Anterior cingulate cortex (tissue), 58 donors: ENCODE measurements at regions not wholly inside any gene's neighbourhood (a gene's known extent, or its start where the extent isn't known, plus 50 kb on each side); places are given as distances from the start of the nearest gene placed in this dataset.
"Not testable (repeated sequence)": the region's sequence is repeated elsewhere in the genome, so short reads cannot be mapped to it uniquely, and the experiment has no call there.

Experiments
- DNase-seq, 58 donors: peaks; one replicate each; lab custom pipeline; 2025; lab: John Stamatoyannopoulos, UW

DNA sequence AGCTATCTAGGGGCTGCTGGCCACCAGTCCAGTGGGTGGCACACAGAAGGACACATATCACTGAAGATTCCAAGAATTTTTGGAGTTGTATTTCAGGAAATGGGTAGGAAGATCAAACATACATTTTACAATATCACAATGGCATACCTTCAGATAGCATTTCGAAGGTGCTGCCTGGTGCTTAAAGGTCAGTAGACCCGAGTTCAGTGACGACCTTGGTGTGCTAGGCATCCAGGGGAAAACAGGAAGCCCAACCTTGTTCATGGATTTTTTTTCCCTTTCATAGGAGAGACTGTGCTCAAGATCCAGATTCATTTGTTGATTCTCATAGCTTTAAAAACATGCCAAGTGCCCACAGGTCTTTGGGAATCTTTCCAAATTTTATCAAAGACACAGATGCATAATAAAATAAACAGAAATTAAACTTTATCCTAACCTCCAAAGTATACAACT lies 51.0 kb upstream of the RCBTB2 start:
- DNase-seq = no peak

DNA sequence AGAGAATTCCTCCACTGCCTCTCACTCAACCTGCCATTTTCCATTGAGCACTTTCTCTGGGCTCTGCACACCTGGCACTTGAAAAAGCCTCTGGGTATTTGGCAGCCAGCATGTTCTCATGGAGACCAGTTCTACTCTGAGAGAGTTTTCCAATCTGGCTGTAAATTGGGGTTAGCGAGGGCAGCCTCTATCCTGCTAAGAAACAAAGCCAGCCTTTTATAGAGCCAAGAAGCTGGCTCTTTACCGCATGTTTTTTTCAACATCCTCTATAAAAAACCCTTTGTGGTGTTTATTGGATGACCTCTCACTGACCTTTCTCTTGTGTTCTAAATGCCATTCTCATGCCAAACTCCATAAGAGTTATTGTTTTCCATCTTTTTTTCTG lies 52.6 kb upstream of the RCBTB2 start:
- peak in 45 of 58 donors; percentile 13 to 92 (median 49) for DNase-seq

DNA sequence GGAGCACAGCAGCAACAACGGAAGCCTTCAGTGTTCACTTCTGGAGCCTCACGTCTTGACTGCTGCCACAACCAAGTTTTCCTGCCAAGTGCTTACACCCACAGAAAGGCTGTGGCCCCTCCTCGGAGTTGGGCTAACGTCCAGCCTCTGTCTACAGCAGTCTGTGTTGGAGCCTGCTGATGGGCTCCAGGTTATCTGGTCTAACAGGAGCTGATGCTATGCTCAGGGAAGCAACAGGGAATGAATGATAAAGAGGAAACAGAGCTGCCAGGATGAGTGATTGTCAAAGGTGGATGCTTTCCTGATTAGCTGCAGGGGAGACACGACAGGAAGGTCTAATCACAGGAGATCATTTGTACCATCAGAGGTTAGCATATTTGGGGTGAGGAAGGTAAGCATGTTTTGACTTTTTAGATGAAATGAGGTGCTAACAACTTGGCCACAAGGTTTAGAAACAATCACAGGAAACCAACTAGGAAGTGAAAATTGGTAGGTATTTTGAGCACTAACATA lies 53.8 kb upstream of the RCBTB2 start:
- peak in 26 of 58 donors; percentile 5 to 68 (median 27) for DNase-seq

DNA sequence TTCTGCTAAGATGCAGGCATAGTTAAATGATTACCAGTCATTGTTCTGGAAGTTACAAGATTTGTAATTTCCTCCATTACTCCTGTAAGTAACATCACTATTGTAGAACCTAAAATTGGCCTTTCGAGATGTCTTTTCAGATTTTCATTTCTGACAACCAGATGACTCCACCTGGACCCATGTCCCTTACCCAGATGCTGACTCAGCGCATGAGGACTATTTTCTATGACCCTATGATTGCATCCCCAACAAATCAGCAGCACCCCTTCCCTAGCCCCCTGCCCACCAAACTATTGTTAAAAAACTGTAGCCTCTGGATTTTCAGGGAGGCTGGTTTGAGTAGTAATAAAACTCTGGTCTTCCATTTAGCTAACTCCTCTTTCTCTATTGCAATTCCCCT lies 55.2 kb upstream of the RCBTB2 start:
- DNase-seq = no peak

DNA sequence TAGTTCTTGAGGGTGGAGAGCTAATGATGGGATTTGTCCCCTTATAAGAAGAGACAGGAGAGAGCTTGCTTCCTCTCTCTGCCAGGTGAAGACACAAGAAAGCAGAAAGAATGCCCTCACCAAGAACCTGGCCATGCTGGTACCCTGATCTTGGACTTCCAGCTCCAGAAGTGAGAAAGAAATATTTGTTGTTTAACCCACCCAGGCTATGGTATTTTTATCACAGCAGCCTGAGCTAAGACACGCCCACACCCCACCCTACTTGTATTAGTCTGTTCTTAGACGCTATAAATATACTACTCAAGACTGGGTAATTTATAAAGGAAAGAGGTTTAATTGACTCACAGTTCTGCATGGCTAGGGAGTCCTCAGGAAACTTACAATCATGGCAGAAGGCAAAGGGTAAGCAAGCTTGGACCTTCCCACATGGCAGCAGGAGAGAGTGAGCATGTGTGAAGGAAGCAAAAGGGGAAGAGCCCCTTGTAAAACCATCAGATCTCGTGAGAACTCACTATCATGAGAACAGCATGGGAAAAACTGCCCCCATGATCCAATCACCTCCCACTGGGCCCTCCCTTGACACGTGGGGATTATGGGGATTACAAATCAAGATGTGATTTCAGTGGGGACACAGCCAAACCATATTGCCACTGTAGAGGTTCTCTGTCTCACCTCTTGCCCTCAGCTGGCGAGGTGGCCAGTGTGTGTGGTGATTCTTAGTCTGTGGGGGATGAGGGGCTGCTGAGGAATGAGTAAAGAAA lies 57.4 kb upstream of the RCBTB2 start:
- DNase-seq = no peak

DNA sequence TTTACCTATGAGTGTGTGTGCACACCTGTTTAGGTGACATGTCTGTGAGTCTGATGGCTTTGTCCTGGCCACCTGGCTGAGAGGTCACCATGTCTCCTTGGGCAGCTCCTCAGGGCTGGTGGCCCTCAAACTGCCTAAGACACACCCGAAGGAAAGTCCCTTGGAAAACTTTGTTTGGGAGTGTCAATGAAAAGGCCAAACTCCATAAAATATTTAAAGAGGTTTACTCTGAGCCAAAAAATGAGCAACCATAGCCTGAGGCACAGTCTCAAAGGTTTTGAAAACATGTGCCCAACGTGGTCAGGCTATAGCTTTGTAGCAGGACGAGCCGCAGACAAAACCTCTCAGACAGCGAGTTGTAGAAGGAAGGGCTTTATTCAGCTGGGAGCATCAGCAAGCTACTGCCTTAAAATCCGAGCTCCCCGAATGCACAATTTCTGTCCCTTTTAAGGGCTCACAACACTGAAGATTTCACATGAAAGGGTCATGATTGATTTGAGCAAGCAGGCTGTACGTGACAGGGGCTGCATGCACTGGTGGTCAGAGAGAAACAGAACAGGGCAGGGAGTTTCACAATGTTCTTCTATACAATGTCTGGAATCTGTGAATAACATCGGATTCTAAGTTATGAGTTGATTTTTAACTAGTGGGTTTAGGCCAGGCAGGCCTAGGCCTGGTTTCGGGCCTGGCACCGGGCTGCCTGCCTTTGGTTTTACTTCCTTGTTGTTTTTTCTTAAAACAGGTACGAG lies 58.4 kb upstream of the RCBTB2 start:
- not testable (repeated sequence) for DNase-seq

DNA sequence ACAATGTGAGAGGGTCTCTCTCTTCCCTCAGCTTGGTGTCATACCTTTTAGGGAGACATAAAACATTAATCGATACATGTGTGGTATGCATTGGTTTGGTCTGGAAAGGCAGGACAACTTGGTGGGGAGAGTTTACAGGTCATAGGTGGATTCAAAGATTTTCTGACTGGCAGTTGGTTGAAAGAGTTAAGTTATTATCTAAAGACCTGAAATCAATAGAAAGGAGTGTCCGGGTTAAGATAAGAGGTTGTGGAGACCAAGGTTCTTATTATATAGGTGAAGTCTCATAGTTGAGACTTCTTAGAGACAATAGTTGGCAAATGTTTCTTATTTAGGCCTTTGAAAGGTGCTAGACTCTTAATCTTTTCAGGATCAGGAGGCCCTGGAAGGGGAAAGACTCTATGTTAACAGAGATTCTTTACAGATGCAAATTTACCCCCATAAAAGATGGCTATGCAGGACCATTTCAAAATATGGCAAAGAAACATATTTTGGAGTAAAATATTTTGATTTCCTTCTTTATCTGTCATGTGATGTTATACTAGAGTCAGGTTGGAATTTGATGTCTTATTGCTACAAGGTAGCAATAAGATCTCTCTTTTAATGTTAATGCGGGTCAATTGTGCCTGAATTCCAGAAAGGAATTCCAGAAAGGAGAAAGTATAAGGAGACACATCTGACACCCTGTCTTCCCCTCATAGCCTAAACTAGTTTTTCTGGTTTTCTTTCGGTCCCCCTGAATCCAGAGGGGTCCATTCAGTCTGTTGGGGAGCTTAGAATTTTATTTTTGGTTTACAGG lies 59.2 kb upstream of the RCBTB2 start:
- DNase-seq = no peak

DNA sequence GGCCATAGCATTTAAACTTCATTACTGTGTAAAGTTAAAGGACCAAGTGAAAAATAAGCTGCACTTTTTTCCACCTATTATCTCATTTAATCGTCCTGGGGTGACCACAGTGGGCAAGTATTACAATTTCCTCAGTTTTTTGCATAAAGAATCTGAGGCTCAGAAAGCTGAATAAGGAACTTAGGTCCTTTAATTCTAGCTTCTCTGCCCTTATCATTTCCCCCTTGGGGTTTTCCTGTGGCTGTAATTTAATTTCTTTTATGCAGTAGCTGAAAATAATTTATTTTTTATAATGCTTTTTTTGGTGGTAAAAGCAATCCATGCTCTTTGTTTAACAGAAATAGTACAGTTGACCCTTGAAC lies 59.8 kb upstream of the RCBTB2 start:
- no peak for DNase-seq

DNA sequence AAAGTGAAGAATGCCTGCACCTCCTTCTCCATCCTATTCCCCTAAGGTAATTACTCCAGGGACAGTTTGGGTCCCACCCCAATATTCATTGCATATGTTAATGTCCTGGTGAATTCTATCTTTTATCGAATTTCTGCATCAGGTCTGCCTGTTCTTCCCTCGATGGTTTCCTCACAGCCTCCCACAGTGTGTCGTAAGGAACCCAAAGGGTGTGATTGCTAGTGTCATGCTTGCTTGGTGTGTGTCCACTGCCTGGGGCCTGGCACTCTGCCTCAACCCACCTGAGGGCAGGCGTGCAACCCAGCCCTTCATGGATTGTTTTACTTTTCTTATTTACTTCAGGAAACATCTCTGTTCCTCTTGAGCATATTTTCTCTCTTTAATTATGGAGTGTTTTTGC lies 60.2 kb upstream of the CYSLTR2 start:
- no peak for DNase-seq

DNA sequence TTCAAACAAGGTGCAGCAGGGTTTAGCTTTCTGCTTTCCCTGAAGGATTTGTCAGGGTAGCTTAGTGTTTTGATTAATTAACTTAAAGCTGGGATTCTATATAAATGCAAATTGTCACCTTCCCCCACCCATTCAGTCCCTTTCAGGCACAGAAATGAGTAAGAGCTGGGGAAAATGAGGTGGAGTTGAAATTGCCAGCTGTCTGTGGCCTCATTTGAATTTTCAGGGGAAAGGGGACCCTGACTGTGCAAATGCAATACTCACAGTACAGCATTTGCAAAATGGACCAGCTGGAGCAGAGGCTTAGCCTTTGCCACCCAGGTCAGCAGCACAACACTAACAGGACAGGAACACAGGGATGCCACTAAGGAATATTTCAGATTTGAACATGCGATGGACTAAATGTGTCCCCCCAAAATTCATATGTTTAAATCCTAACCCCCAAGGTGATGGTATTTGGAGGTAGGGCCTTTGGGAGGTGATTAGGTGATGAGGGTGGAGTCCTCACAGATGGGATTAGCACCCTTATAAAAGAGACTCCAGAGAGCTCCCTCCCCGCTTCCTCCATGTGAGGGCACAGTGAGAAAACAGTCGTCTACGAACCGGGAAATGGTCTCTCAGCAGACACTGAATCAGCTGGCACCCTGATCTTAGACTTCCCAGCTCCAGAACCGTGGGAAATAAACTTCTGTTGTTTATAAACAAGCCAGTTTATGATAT lies 59.5 kb upstream of the CYSLTR2 start:
- no peak for DNase-seq

DNA sequence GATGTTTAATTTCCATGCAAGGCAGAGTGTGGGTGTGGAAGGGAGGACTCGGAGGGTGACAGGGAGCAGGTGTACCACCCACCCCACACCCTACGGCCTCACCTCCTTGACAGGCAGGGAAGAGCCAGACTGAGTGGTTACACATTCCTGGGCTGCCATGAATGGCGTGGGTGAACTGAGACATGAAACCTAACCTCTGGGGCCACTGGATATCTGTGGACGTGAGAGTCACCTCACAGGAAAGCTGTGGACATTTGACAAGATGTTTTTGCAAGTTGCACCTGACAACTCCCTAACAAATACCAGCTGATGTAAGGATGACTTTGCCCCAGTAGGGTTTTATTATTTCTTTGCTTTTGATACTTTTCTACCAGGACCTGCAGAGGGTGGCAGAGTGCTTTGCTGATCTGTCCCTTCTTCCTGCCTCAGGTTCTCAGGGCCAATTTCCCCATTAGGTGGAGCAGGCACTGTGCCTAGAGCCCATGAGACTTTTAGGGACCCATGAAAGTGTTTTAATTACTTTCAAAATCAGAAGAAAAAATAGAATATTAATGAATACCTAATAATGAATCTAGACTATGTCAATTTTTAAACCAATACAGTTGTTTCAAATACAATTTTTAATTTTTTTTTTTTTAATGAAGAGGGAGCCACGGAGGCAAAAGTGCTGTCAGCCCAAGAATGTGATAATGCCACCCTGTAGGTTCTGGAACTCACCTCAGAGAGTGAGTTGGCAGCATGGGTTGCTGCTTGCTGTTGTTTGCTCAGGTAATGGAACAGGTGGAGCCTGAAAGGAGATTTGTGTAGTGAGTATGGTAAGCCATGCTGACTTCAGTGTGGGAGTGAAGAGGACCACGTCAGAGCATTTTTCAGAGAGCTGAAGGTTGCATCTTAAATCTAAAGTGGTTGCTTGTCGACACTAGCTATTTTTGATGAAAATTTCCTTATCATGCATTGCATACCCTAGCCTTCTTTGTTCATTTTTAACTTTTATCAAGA lies 58.0 kb upstream of the CYSLTR2 start:
- peak in 35 of 58 donors; percentile 3 to 60 (median 23) for DNase-seq

DNA sequence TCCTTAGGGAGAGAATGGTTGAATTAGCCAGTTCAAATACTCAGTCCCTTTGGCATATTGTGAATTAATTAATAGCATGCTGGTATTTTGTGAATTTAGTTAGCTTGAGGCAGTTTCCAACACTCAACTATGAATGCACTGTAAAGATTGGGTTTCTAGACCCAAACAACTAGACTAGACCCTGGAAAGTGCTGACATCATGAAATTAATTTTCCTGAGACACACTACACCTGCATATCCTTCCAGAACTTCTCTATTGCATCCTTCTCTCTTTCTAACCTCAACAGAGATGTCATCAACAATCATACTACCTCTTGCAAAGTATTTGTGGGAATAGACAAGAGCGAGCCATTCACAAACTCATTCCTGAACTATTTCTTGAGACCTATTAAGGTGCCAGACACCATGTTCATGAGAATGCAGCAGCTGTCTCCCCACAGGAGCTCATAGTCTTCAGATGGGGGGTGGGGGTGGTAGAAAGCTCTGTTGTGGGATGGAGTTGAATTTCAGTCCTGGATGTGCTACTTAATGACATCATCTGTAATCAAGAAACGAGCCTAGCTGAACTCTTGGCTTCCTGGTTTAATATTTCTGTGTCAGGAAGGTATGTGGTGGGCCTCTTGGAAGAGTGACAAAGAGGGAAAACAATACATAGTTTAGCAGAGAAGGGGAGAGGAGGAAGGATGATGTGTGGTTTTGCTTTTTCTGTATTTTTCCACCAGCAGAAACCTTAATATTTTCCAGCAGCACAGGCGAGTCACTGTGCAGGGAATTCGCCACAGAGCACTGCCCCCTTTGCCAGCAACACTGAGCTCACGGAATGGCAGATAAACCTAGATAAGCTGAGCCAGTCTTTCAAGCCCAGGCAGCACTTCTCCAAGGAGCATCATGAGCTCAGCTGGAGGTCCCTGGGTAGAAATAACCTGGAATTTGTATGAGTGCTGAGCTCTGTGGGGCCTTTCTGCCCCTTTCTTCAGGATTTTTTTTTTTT lies 53.1 kb upstream of the CYSLTR2 start:
- no peak for DNase-seq

DNA sequence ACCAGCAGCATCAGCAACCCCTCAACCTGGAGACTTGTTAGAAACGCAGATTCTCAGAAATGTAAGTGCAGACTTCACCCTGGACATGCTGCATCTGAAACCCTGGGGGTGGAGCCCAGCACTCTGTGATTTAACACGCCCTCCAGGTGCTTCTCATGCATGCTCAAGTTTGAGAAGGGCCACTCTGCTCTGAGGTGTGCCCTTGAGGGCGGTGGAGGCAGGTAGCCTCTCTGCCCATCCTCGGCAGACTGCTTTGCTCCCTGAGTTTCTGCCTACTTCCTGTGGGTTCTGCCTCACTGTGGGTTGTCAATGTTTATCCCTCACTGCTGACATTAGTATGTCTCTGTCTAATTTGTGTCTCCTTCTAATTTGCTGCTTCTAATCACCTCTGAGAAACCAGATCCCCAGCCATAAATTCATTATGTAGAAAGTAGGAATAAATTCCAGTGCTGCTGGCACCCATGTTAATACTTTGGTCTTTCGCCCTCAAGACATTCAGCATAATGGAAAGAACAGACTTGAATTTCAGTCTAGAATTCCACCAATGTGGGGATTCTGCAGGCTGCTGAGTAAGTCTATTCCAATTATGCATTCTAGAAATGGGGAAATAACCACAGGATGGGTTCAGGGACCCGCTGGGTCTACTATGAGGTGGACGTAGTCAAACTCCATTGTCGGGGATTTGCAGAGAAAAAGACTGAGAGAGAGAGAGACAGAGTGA lies 51.3 kb upstream of the CYSLTR2 start:
- no peak for DNase-seq

DNA sequence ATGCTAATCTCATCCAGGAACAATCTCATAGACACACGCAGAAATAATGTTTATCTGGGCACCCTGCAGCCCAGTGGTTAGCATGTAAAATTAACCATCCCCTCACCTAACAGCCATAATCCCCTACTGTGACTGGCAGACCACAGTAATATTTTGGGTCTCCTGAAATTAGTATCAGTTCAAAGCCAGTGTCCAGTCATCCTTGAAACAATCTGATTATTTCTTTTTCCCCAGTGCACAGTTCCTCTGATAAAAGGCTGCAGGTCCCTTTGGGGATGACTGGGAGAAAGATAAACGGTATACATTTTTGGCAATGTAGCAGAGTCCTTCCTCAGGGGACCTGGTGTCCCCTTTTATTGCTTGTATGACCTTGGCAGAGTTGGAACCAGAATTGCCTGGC lies 50.4 kb upstream of the CYSLTR2 start:
- no peak for DNase-seq
